ENCODE measurements at regions not wholly inside any gene's neighbourhood (a gene's known extent, or its start where the extent isn't known, plus 50 kb on each side); places are given as distances from the start of the nearest gene placed in this dataset.

GRCh38 chr1:169001353-169001752 lies 105.1 kb upstream of the ATP1B1 start:
- TF ChIP-seq CTCF (optimal IDR thresholded peaks at IDR 0.05 in 1 of 3, IDR thresholded peaks at IDR 0.05 in 1 of 3, conservative IDR thresholded peaks at IDR 0.05 in 1 of 3; ENCODE audit: extremely low read depth in 1 of 3, insufficient read depth in 2 of 3, low read length in 3 of 3) = no peak
- no peak for TF ChIP-seq EZH2 (IDR thresholded peaks at IDR 0.05; ENCODE audit: low read length)
- dilution Hi-C loops (cut with MboI; ENCODE audit: extremely low pct_ligation_motif_present, low sequenced_read_pairs) = no loop called here
- FAIRE-seq = no peak
- Histone ChIP-seq H3K9ac (ENCODE audit: control insufficient read depth, extremely low read depth, insufficient read depth, low read length) (no peak overlapping the region), H3K27me3 (ENCODE audit: control insufficient read depth, extremely low read depth, insufficient read depth, low read length) (no peaks in the 10 kb centered on the region), H3K79me2 (ENCODE audit: control insufficient read depth, insufficient read depth, low read length) (no peaks in the 10 kb centered on the region), H3K36me3 (ENCODE audit: control insufficient read depth in 2 of 2, extremely low read depth in 1 of 2, insufficient read depth in 2 of 2, low read length in 2 of 2) (no peaks in the 10 kb centered on the region), H4K20me1 (ENCODE audit: control insufficient read depth, extremely low read depth, insufficient read depth, low read length) (no peaks in the 10 kb centered on the region), H3K4me1 (ENCODE audit: control insufficient read depth, extremely low read depth, insufficient read depth, low read length) (no peaks in the 10 kb centered on the region), H3K27ac (ENCODE audit: control insufficient read depth, insufficient read depth, low read length) (no peak overlapping the region), H3K9me3 (ENCODE audit: control insufficient read depth, low read depth, low read length) (no peaks in the 10 kb centered on the region), H3K9me1 (ENCODE audit: control insufficient read depth, extremely low read depth, insufficient read depth, low read length) (no peaks in the 10 kb centered on the region), H3K4me2 (ENCODE audit: control insufficient read depth, extremely low read depth, insufficient read depth, low read depth, low read length) (no peak overlapping the region), H3K4me3 (ENCODE audit: control insufficient read depth in 2 of 3, extremely low read depth in 1 of 3, insufficient read depth in 2 of 3, low read depth in 1 of 3, low read length in 3 of 3) (no peak overlapping the region), H2AFZ (ENCODE audit: control insufficient read depth, low read length) (no peak overlapping the region)
- no peak for DNase-seq (ENCODE audit: low read depth, low spot score)

- H3K4me2 ChIP-seq (ENCODE audit: control insufficient read depth, extremely low read depth, insufficient read depth, low read depth, low read length) = no peak overlapping the region
- no peak for FAIRE-seq
- TF ChIP-seq EZH2 (IDR thresholded peaks at IDR 0.05; ENCODE audit: low read length) = no peak
- TF ChIP-seq CTCF (optimal IDR thresholded peaks at IDR 0.05 in 1 of 3, IDR thresholded peaks at IDR 0.05 in 1 of 3, conservative IDR thresholded peaks at IDR 0.05 in 1 of 3; ENCODE audit: extremely low read depth in 1 of 3, insufficient read depth in 2 of 3, low read length in 3 of 3) = no peak
These were observed 102.5 kb upstream of the ATP1B1 start for GRCh38 chr1:169003864-169004516.

More at GRCh38 chr1:169003864-169004516, 102.5 kb upstream of the ATP1B1 start:
- no peaks in the 10 kb centered on the region for H3K9me3 ChIP-seq (ENCODE audit: control insufficient read depth, low read depth, low read length)
- no peak overlapping the region for H3K27ac ChIP-seq (ENCODE audit: control insufficient read depth, insufficient read depth, low read length)
- no peak for DNase-seq (ENCODE audit: low read depth, low spot score)
- no peaks in the 10 kb centered on the region for H3K27me3 ChIP-seq (ENCODE audit: control insufficient read depth, extremely low read depth, insufficient read depth, low read length)
- H3K9me1 ChIP-seq (ENCODE audit: control insufficient read depth, extremely low read depth, insufficient read depth, low read length) = no peaks in the 10 kb centered on the region
- no peaks in the 10 kb centered on the region for H3K79me2 ChIP-seq (ENCODE audit: control insufficient read depth, insufficient read depth, low read length)
- dilution Hi-C loops (cut with MboI; ENCODE audit: extremely low pct_ligation_motif_present, low sequenced_read_pairs) = no loop called here
- H4K20me1 ChIP-seq (ENCODE audit: control insufficient read depth, extremely low read depth, insufficient read depth, low read length) = no peaks in the 10 kb centered on the region
- H3K4me1 ChIP-seq (ENCODE audit: control insufficient read depth, extremely low read depth, insufficient read depth, low read length) = no peaks in the 10 kb centered on the region
- H2AFZ ChIP-seq (ENCODE audit: control insufficient read depth, low read length) = no peak overlapping the region
- H3K36me3 ChIP-seq (ENCODE audit: control insufficient read depth in 2 of 2, extremely low read depth in 1 of 2, insufficient read depth in 2 of 2, low read length in 2 of 2) = no peaks in the 10 kb centered on the region
- H3K4me3 ChIP-seq (ENCODE audit: control insufficient read depth in 2 of 3, extremely low read depth in 1 of 3, insufficient read depth in 2 of 3, low read depth in 1 of 3, low read length in 3 of 3) = no peak overlapping the region
- no peak overlapping the region for H3K9ac ChIP-seq (ENCODE audit: control insufficient read depth, extremely low read depth, insufficient read depth, low read length)

Measured in keratinocyte (primary cell).